Naive thymus-derived CD4-positive, alpha-beta T cell (primary cell): ENCODE measurements at regions not wholly inside any gene's neighbourhood (a gene's known extent, or its start where the extent isn't known, plus 50 kb on each side); places are given as distances from the start of the nearest gene placed in this dataset.

Experiments
- ATAC-seq: fragments of 150-1000 bp; cut with Tn5 transposase; 2 replicates; pipeline ENCODE4 v1.10.0; 2021; ENCODE audit warnings: mild to moderate bottlenecking, moderate library complexity
- CTCF ChIA-PET: fragments of 350-600 bp; sonication (Branson Sonifier 250); formaldehyde crosslinking; loops from one replicate; lab custom pipeline; 2021; ENCODE audit warnings: antibody characterized with exemption; lab: Charles Lee
- POLR2A ChIA-PET: fragments of 350-600 bp; sonication (Branson Sonifier 250); formaldehyde crosslinking; loops from one replicate; lab custom pipeline; 2021; ENCODE audit warnings: antibody characterized with exemption, inconsistent platforms; lab: Charles Lee
- DNase-seq, 9 donors: peaks; one replicate each; pipeline versions ENCODE4 v3.0.0 to v3.0.0-alpha.2; 2020 to 2022; ENCODE audit warnings: mixed read lengths in 1 of 9
- H3K27ac ChIP-seq: one replicate; pipeline ENCODE4 v1.7.0; 2013; ENCODE audit warnings: mild to moderate bottlenecking, low read depth, low read length, moderate library complexity
- H3K27me3 ChIP-seq, 2 donors: one replicate each; pipeline ENCODE4 v1.7.0; 2013; ENCODE audit warnings: low read length in 2 of 2, mild to moderate bottlenecking in 2 of 2, moderate library complexity in 2 of 2; ENCODE audit not compliant: control insufficient read depth in 2 of 2, insufficient read depth in 2 of 2
- H3K36me3 ChIP-seq, 3 experiments: 1 replicate in 2 of 3; 2 replicates in 1 of 3; pipeline ENCODE4 v1.7.0; 2013; ENCODE audit warnings: low read length in 3 of 3, mild to moderate bottlenecking in 3 of 3, moderate library complexity in 1 of 3; ENCODE audit not compliant: insufficient read depth in 3 of 3, control insufficient read depth in 2 of 3
- H3K4me1 ChIP-seq, 2 donors: one replicate each; pipeline ENCODE4 v1.7.0; 2013; ENCODE audit warnings: low read length in 2 of 2, mild to moderate bottlenecking in 2 of 2, moderate library complexity in 1 of 2; ENCODE audit not compliant: control insufficient read depth in 2 of 2, insufficient read depth in 2 of 2
- H3K4me3 ChIP-seq: 2 replicates; pipeline ENCODE4 v1.7.0; 2013; ENCODE audit warnings: mild to moderate bottlenecking, low read length
- H3K9me3 ChIP-seq, 3 experiments: 1 replicate in 2 of 3; 2 replicates in 1 of 3; pipeline ENCODE4 v1.7.0; 2013; ENCODE audit warnings: low read length in 3 of 3; ENCODE audit not compliant: control insufficient read depth in 2 of 3
- H3K27ac Mint-ChIP-seq, 9 donors: one replicate each; pipeline ENCODE4 v1.8.0; 2020 to 2022; ENCODE audit warnings: mixed read lengths in 9 of 9, mild to moderate bottlenecking in 8 of 9, moderate library complexity in 5 of 9, inconsistent platforms in 2 of 9
- H3K27me3 Mint-ChIP-seq, 5 donors: one replicate each; pipeline ENCODE4 v1.8.0; 2021 to 2022; ENCODE audit warnings: mixed read lengths in 5 of 5, mild to moderate bottlenecking in 1 of 5
- H3K36me3 Mint-ChIP-seq, 5 donors: one replicate each; pipeline ENCODE4 v1.8.0; 2020 to 2022; ENCODE audit warnings: mixed read lengths in 5 of 5, mild to moderate bottlenecking in 3 of 5, inconsistent platforms in 1 of 5
- H3K4me1 Mint-ChIP-seq, 7 donors: one replicate each; pipeline ENCODE4 v1.8.0; 2020 to 2022; ENCODE audit warnings: mixed read lengths in 7 of 7, mild to moderate bottlenecking in 3 of 7, inconsistent platforms in 1 of 7
- H3K4me3 Mint-ChIP-seq, 10 donors: one replicate each; pipeline ENCODE4 v1.8.0; 2020 to 2022; ENCODE audit warnings: mild to moderate bottlenecking in 10 of 10, mixed read lengths in 10 of 10, moderate library complexity in 6 of 10, inconsistent platforms in 2 of 10
- H3K9me3 Mint-ChIP-seq, 11 donors: one replicate each; pipeline ENCODE4 v1.8.0; 2020 to 2022; ENCODE audit warnings: mixed read lengths in 11 of 11, mild to moderate bottlenecking in 4 of 11, inconsistent platforms in 1 of 11, moderate library complexity in 1 of 11
- intact Hi-C, 2 donors: fragments of 100-400 bp; cut with micrococcal nuclease; formaldehyde crosslinking; loops; one replicate each; pipeline ENCODE4 v1.15.1; 2023

- H3K4me3 Mint-ChIP-seq: no peak overlapping the region
- ChIA-PET CTCF (interaction anchor here (0.6 kb wide), 1 partner anchor 658 kb away, joined by 3 read pairs; no protein-coding TSS in a partner anchor), POLR2A (no interaction called here)
- no peaks in the 10 kb centered on the region for H3K4me1 ChIP-seq
- H3K27ac ChIP-seq: no peak overlapping the region
- H3K4me1 Mint-ChIP-seq: no peaks in the 10 kb centered on the region
- peaks cover 0 to 13% (median 0%) of the 10 kb centered on the region in 11 donors for H3K9me3 Mint-ChIP-seq
- peaks cover 0 to 26% (median 16%) of the 10 kb centered on the region in 5 donors for H3K27me3 Mint-ChIP-seq
- H3K27me3 ChIP-seq: no peaks in the 10 kb centered on the region
- no peak for ATAC-seq
- no peak for DNase-seq
- H3K4me3 ChIP-seq: no peak overlapping the region
- H3K36me3 Mint-ChIP-seq: peaks cover 0 to 4% (median 0%) of the 10 kb centered on the region in 5 donors
- no peaks in the 10 kb centered on the region for H3K36me3 ChIP-seq
- intact Hi-C loops: no loop called here
- no peaks in the 10 kb centered on the region for H3K9me3 ChIP-seq
- no peak overlapping the region for H3K27ac Mint-ChIP-seq
These were observed 186.8 kb upstream of the IRX3 start for GRCh38 chr16:54473226-54473993.

- no peaks in the 10 kb centered on the region for H3K4me1 Mint-ChIP-seq
- H3K36me3 Mint-ChIP-seq: peaks cover 0 to 5% (median 0%) of the 10 kb centered on the region in 5 donors
- H3K4me1 ChIP-seq: no peaks in the 10 kb centered on the region
- intact Hi-C loops: no loop called here
- peaks cover 0 to 19% (median 7%) of the 10 kb centered on the region in 5 donors for H3K27me3 Mint-ChIP-seq
- DNase-seq (no peak), ATAC-seq (no peak)
- H3K4me3 ChIP-seq: no peak overlapping the region
- POLR2A ChIA-PET: no interaction called here
- H3K9me3 ChIP-seq: peaks cover 0 to 4% (median 0%) of the 10 kb centered on the region in 3 experiments
- H3K27ac ChIP-seq: no peak overlapping the region
- CTCF ChIA-PET: no interaction called here
- peaks cover 3 to 28% (median 13%) of the 10 kb centered on the region in 11 donors for H3K9me3 Mint-ChIP-seq
- no peak overlapping the region for H3K4me3 Mint-ChIP-seq
- no peaks in the 10 kb centered on the region for H3K27me3 ChIP-seq
- no peaks in the 10 kb centered on the region for H3K36me3 ChIP-seq
- H3K27ac Mint-ChIP-seq: no peak overlapping the region
These were observed 180.8 kb upstream of the IRX3 start for GRCh38 chr16:54467398-54467797.

DNA sequence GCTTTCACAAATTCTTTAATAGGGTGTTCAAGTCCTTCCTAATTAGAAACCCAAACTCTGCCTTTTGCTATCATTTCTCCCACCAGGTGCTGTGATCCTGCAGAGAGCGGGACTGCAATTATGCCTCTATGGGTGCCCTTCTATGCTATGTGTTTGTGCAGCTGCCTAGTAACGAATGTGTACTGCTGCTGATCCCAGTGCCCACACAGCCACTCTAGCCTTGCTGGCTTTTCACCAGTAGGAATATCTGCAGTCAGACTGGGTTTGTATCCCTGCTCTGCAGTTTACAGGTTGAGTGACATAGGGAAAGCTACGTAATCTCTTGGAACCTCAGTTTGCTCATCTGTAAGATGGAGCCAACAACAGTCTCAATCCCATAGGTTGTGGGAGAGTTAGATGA, 179.6 kb upstream of the IRX3 start:
- Histone ChIP-seq H3K27me3 (no peaks in the 10 kb centered on the region), H3K4me1 (no peaks in the 10 kb centered on the region), H3K4me3 (no peak overlapping the region), H3K9me3 (peaks cover 0 to 4% (median 0%) of the 10 kb centered on the region in 3 experiments), H3K36me3 (no peaks in the 10 kb centered on the region), H3K27ac (no peak overlapping the region)
- Mint-ChIP-seq H3K36me3 (peaks cover 0 to 5% (median 0%) of the 10 kb centered on the region in 5 donors), H3K27ac (no peak overlapping the region), H3K4me1 (no peaks in the 10 kb centered on the region), H3K9me3 (peaks cover 3 to 39% (median 15%) of the 10 kb centered on the region in 11 donors), H3K4me3 (no peak overlapping the region), H3K27me3 (peaks cover 0 to 7% (median 6%) of the 10 kb centered on the region in 5 donors)
- no peak for DNase-seq
- ChIA-PET POLR2A (no interaction called here), CTCF (interaction anchor here (1.1 kb wide), 1 partner anchor 9 kb away, joined by 4 read pairs; no protein-coding TSS in a partner anchor)
- ATAC-seq: no peak
- intact Hi-C loops: no loop called here

DNA sequence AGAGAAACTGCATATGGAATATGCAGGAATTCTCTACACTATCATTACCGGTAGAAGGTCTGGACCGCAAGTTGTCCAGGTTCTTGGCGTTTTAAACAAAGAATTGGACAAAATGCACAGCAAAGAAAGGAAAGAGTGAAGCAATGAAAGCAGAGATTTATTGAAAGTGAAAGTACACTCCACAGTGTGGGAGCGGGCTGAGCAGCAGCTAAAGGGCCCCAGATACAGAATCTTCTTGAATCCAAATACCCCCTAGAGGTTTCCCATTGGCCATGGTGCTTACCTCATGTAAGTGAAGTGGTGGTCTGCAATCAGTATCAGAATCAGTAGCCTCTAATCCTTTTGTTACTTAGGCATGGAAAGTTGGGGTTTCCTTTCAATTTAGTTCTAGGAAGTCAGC, 178.5 kb upstream of the IRX3 start:
- no peak for ATAC-seq
- H3K4me3 Mint-ChIP-seq: no peak overlapping the region
- H3K27me3 Mint-ChIP-seq: peaks cover 0 to 11% (median 3%) of the 10 kb centered on the region in 5 donors
- DNase-seq: no peak
- peaks cover 0 to 4% (median 0%) of the 10 kb centered on the region in 3 experiments for H3K9me3 ChIP-seq
- POLR2A ChIA-PET: no interaction called here
- no peaks in the 10 kb centered on the region for H3K36me3 ChIP-seq
- no peak overlapping the region for H3K27ac Mint-ChIP-seq
- CTCF ChIA-PET: interaction anchor here (1.1 kb wide), 1 partner anchor 11 kb away, joined by 4 read pairs; no protein-coding TSS in a partner anchor
- H3K36me3 Mint-ChIP-seq: peaks cover 0 to 5% (median 0%) of the 10 kb centered on the region in 5 donors
- no peaks in the 10 kb centered on the region for H3K4me1 Mint-ChIP-seq
- peaks cover 3 to 43% (median 15%) of the 10 kb centered on the region in 11 donors for H3K9me3 Mint-ChIP-seq
- H3K27ac ChIP-seq: no peak overlapping the region
- H3K4me1 ChIP-seq: no peaks in the 10 kb centered on the region
- intact Hi-C loops: no loop called here
- H3K4me3 ChIP-seq: no peak overlapping the region
- no peaks in the 10 kb centered on the region for H3K27me3 ChIP-seq

- DNase-seq (no peak), ATAC-seq (no peak)
- intact Hi-C loops: no loop called here
- Mint-ChIP-seq H3K9me3 (peaks cover 2 to 43% (median 15%) of the 10 kb centered on the region in 11 donors), H3K27ac (no peak overlapping the region), H3K4me1 (no peaks in the 10 kb centered on the region), H3K4me3 (no peak overlapping the region), H3K36me3 (peaks cover 0 to 5% (median 0%) of the 10 kb centered on the region in 5 donors), H3K27me3 (peaks cover 0 to 11% (median 3%) of the 10 kb centered on the region in 5 donors)
- H3K4me1 ChIP-seq: no peaks in the 10 kb centered on the region
- H3K27me3 ChIP-seq: no peaks in the 10 kb centered on the region
- peaks cover 0 to 4% (median 0%) of the 10 kb centered on the region in 3 experiments for H3K9me3 ChIP-seq
- ChIA-PET POLR2A (interaction anchor here (0.7 kb wide), 1 partner anchor 270 kb away, joined by 3 read pairs; no protein-coding TSS in a partner anchor), CTCF (no interaction called here)
- no peaks in the 10 kb centered on the region for H3K36me3 ChIP-seq
- H3K27ac ChIP-seq: no peak overlapping the region
- H3K4me3 ChIP-seq: no peak overlapping the region
These were observed 176.2 kb upstream of the IRX3 start for GRCh38 chr16:54462771-54463170.

GRCh38 chr16:54462151-54462651, 175.6 kb upstream of the IRX3 start:
- peaks cover 0 to 4% (median 0%) of the 10 kb centered on the region in 3 experiments for H3K9me3 ChIP-seq
- POLR2A ChIA-PET: interaction anchor here (0.7 kb wide), 1 partner anchor 270 kb away, joined by 3 read pairs; no protein-coding TSS in a partner anchor
- Mint-ChIP-seq H3K4me3 (no peak overlapping the region), H3K9me3 (peaks cover 2 to 43% (median 15%) of the 10 kb centered on the region in 11 donors), H3K27ac (no peak overlapping the region), H3K4me1 (no peaks in the 10 kb centered on the region), H3K27me3 (peaks cover 0 to 11% (median 5%) of the 10 kb centered on the region in 5 donors), H3K36me3 (peaks cover 0 to 5% (median 0%) of the 10 kb centered on the region in 5 donors)
- no peaks in the 10 kb centered on the region for H3K36me3 ChIP-seq
- CTCF ChIA-PET: no interaction called here
- DNase-seq (no peak), ATAC-seq (no peak)
- intact Hi-C loops: no loop called here
- no peaks in the 10 kb centered on the region for H3K4me1 ChIP-seq
- no peak overlapping the region for H3K27ac ChIP-seq
- no peak overlapping the region for H3K4me3 ChIP-seq
- no peaks in the 10 kb centered on the region for H3K27me3 ChIP-seq
